ENCODE measurements at regions not wholly inside any gene's neighbourhood (a gene's known extent, or its start where the extent isn't known, plus 50 kb on each side); places are given as distances from the start of the nearest gene placed in this dataset.

DNA sequence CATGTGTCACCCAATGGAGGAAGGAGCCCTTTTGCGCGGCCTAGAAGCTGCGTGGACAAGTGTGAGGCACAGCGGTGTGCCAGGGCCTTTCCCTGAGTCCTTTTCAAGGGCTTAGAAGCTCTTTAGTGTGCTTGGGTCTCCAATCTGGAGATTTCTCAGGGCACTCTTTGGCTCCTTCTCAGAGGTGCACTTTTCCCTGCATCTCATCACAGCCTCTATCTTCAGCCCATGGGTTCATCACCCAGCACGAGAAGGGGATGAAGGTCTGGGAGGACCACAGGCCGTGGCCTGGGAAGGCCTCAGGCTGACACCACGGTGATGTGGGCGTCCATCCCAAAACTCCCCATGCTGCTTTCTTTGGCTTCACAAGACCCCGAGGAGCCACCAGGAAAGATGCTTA is 233.4 kb downstream of the TEX36 start:
- TF ChIP-seq EZH2 (IDR thresholded peaks at IDR 0.05; ENCODE audit: insufficient read depth, poor library complexity, severe bottlenecking) (no peak), EZH2phosphoT487 (IDR thresholded peaks at IDR 0.05; ENCODE audit: insufficient read depth, low read depth) (no peak)
